AG04449 (cell line): ENCODE measurements at regions not wholly inside any gene's neighbourhood (a gene's known extent, or its start where the extent isn't known, plus 50 kb on each side); places are given as distances from the start of the nearest gene placed in this dataset.

Experiments
- CTCF ChIA-PET: fragments of 350-600 bp; formaldehyde crosslinking; extraction: SDS; loops from one replicate; lab custom pipeline; 2021; ENCODE audit warnings: antibody characterized with exemption; lab: Yijun Ruan, JAX
- POLR2A ChIA-PET: fragments of 400-600, 350-600 bp; formaldehyde crosslinking; extraction: SDS; loops from one replicate; lab custom pipeline; 2020; ENCODE audit warnings: antibody characterized with exemption, inconsistent platforms; lab: Yijun Ruan, JAX
- DNase-seq: peaks from one replicate; pipeline ENCODE4 v3.0.0-alpha.2; 2010; ENCODE audit warnings: low read depth, low spot score
- H3K4me3 ChIP-seq: 2 replicates; pipeline ENCODE4 v1.5.1; 2011; ENCODE audit warnings: low read depth, mild to moderate bottlenecking, control low read depth, low read length
- TF ChIP-seq, protein P1 (sequence below): IDR thresholded peaks from one replicate; pipeline ENCODE4 v1.5.1; 2011; ENCODE audit warnings: mild to moderate bottlenecking, moderate library complexity, low read length, control low read depth, inconsistent platforms; ENCODE audit not compliant: insufficient read depth; ENCODE audit errors: missing control alignments

DNA sequence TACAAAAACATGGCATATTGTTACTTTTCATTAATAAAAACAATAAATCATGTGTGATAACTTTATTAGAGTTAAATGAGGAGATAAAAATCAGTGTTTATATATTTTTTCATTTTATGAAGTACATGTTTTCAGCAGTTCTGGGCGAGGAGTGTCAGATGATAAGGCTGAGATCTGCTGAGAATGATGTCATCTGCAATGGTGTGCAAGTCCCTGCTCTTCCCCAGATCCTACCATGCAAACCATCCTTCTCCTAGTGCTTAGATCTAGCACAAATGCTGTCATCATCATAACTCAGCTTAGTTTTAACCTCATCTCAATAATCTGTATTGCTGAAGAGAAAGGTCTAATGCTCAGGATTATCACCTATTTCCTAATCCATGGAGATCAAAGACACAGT, 214.4 kb upstream of the DAB1 start:
- CTCF ChIA-PET: no interaction called here
- POLR2A ChIA-PET: no interaction called here

DNA sequence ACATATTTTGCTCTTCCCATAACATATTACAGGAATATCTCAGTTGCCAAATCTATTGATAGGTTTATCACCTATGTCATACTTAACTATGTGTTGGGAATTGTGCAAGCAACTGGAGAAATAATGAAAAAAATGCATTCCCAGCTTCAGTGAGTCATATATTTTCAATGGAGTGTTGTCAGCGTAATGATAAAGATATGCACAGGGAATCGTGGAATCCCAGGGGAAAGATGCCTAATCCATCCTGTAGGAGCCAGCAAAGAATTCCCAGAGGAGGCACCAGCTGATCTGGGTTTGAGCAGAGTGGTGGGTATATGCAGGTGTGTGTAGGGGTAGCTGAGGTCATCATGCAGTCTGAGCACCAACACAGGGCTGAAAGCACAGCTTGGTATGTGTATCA, 213.3 kb upstream of the DAB1 start:
- H3K4me3 ChIP-seq: no peak overlapping the region
- TF ChIP-seq, protein P1, sequence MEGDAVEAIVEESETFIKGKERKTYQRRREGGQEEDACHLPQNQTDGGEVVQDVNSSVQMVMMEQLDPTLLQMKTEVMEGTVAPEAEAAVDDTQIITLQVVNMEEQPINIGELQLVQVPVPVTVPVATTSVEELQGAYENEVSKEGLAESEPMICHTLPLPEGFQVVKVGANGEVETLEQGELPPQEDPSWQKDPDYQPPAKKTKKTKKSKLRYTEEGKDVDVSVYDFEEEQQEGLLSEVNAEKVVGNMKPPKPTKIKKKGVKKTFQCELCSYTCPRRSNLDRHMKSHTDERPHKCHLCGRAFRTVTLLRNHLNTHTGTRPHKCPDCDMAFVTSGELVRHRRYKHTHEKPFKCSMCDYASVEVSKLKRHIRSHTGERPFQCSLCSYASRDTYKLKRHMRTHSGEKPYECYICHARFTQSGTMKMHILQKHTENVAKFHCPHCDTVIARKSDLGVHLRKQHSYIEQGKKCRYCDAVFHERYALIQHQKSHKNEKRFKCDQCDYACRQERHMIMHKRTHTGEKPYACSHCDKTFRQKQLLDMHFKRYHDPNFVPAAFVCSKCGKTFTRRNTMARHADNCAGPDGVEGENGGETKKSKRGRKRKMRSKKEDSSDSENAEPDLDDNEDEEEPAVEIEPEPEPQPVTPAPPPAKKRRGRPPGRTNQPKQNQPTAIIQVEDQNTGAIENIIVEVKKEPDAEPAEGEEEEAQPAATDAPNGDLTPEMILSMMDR: no peak
- POLR2A ChIA-PET: no interaction called here
- CTCF ChIA-PET: no interaction called here
- no peak for DNase-seq

More for the DNA sequence above, 214.4 kb upstream of the DAB1 start:
- no peak overlapping the region for H3K4me3 ChIP-seq
- no peak for DNase-seq
- TF ChIP-seq, protein P1: no peak

DNA sequence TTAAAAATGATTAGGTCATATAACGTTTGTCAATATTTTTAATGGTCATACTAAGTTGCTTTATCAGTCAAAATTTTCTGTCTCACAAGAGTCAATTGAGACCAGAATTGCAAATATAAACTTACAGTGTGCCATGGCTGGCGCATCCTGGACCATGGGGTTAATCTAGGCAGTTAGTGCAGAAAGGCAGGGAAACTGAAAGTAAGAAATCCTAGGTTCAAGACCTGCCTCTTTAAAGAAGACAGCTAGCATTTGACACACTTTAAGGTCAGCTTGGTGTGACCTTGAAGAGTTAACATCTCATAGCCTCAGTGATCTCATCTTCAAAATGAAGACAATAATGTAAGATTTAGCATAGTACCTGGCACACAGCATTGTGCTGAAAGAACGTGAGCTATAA, 210.0 kb upstream of the DAB1 start:
- CTCF ChIA-PET: no interaction called here
- TF ChIP-seq, protein P1: no peak
- no peak overlapping the region for H3K4me3 ChIP-seq
- POLR2A ChIA-PET: no interaction called here
- DNase-seq: no peak

DNA sequence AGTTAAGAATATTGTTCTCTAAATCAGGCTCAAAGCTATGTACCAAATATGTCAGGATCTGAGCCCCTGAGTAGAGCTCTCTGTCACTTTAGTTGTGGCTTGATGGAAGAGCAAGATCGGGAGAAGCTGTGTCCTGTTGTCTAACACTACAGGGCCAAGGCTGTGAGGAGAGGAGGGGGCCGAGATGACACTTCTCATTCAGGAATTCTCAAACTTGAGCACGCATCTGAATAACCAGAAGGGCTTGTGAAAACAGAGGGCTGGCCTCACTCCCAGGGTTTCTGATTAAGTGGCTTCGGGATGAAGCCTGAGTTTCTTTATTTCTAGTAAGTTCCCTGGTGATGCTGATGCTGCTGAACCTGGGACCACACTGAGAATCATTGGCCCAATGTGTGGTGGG, 209.2 kb upstream of the DAB1 start:
- no peak overlapping the region for H3K4me3 ChIP-seq
- TF ChIP-seq, protein P1: no peak
- no peak for DNase-seq
- ChIA-PET POLR2A (no interaction called here), CTCF (no interaction called here)

DNA sequence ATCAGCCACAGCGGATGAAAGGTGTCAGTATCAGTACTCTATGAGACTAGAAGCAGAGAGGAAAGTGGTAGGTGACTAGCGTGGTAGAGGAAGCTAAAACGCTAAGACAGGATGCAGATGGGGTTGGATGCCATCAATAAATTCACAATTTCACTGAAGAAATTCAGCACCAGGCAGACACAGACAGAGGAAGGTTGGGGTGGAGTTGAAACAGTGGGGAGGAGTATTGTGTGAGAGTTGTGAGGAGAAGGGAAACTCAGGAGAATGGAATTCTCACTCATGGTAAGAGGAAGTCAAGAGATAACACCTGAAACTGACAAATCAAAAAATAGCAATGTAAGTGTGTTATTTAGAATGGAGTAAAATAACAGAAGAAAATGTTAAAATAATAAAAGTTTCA, 208.5 kb upstream of the DAB1 start:
- no peak overlapping the region for H3K4me3 ChIP-seq
- ChIA-PET CTCF (no interaction called here), POLR2A (no interaction called here)
- TF ChIP-seq, protein P1: no peak
- DNase-seq: no peak

DNA sequence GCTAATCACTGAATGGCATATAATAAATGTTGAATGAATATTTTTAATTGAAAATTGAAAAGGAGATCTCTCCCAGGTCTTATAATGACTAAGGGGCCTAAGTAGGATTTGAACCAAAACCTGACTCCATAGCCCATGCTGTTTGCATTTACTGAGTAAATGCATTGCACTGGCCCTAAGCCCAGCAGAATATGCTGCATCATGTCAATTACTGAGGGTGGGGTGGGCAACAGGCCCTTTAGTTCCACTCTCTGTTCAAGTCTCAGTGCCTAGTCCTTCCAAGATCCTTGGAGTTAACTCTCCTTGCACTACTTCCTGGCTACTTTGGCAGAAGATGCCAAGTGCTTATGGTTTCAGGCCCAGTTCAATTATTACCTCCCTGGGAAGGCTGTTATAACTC, 203.8 kb upstream of the DAB1 start:
- TF ChIP-seq, protein P1: no peak

More for the DNA sequence above, 203.8 kb upstream of the DAB1 start:
- no peak for DNase-seq
- POLR2A ChIA-PET: no interaction called here
- CTCF ChIA-PET: no interaction called here
- no peak overlapping the region for H3K4me3 ChIP-seq
